HAP-1 (cell line): ENCODE measurements at regions not wholly inside any gene's neighbourhood (a gene's known extent, or its start where the extent isn't known, plus 50 kb on each side); places are given as distances from the start of the nearest gene placed in this dataset.
"Not testable (repeated sequence)": the region's sequence is repeated elsewhere in the genome, so short reads cannot be mapped to it uniquely, and the experiment has no call there.

Experiments
- DNase-seq, 2 experiments: peaks; one replicate each; pipeline ENCODE4 v3.0.0-alpha.2; 2016 to 2020; ENCODE audit warnings: low spot score in 2 of 2
- H3K27me3 ChIP-seq: fragments of 250-450 bp; sonication (Bioruptor Pico); 2 replicates; pipeline ENCODE4 v1.5.1; 2020; ENCODE audit warnings: low read depth, mild to moderate bottlenecking, moderate library complexity
- H3K36me3 ChIP-seq: fragments of 250-450 bp; sonication (Bioruptor Pico); replicated peaks from 2 replicates; pipeline ENCODE4 v1.5.1; 2020; ENCODE audit warnings: mild to moderate bottlenecking
- H3K4me1 ChIP-seq: fragments of 250-450 bp; sonication (Bioruptor Pico); 2 replicates; pipeline ENCODE4 v1.5.1; 2020; ENCODE audit warnings: mild to moderate bottlenecking
- H3K4me3 ChIP-seq: fragments of 250-450 bp; sonication (Bioruptor Pico); 2 replicates; pipeline ENCODE4 v1.5.1; 2020; ENCODE audit warnings: mild to moderate bottlenecking, moderate library complexity
- H3K9me3 ChIP-seq: fragments of 250-450 bp; sonication (Bioruptor Pico); 2 replicates; pipeline ENCODE4 v1.5.1; 2020; ENCODE audit warnings: mild to moderate bottlenecking, moderate library complexity
- in situ Hi-C: fragments of 300-500 bp; cut with MboI; formaldehyde crosslinking; loops from 3 replicates; pipeline ENCODE4 v1.14.3; 2020; ENCODE audit warnings: low sequenced_read_pairs, inconsistent platforms, mixed read lengths

DNA sequence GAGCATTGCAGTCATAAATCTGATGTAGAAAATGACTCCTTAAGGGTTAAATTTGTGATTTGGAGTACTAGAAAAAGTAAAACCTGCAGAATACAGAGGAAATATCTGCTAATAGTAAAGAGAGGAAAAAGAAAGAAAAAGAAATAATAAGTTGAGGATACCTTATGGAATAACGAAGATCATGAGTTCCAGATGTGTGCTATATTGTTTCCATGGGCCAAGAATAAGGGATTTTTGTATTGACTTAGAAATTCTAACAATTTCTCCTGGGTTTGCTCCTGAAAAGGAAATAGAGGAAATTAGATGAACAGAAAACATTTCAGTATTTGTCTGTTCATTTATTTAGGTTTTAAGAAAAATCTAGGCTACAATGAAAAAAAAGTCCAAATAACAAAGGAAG, 115.3 kb downstream of the ALG10B start:
- DNase-seq, result no peak
- peaks cover 23% of the 10 kb centered on the region for H3K4me1 ChIP-seq
- H3K27me3 ChIP-seq, result no peaks in the 10 kb centered on the region
- in situ Hi-C loops, result no loop called here
- no peaks in the 10 kb centered on the region; the same call in 1 of the 2 replicates for H3K9me3 ChIP-seq
- H3K4me3 ChIP-seq, result no peak overlapping the region
- H3K36me3 ChIP-seq, result no peaks in the 10 kb centered on the region

DNA sequence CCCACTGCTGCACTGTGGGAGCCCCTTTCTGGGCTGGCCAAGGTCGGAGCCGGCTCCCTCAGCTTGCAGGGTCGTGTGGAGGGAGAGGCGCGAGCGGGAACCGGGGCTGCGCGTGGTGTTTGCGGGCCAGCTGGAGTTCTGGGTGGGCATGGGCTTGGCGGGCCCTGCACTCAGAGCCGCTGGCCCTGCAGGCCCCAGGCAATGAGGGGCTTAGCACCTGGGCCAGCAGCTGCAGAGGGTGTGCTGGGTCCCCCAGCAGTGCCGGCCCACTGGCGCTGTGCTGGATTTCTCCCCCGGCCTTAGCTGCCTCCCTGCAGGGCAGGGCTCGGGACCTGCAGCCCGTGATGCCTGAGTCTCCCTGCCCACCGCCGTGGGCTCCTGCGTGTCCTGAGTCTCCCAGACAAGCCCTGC, 125.3 kb downstream of the ALG10B start:
- H3K27me3 ChIP-seq, DNase-seq, H3K9me3 ChIP-seq, H3K4me3 ChIP-seq, H3K36me3 ChIP-seq, H3K4me1 ChIP-seq, in situ Hi-C loops: not testable (repeated sequence)

DNA sequence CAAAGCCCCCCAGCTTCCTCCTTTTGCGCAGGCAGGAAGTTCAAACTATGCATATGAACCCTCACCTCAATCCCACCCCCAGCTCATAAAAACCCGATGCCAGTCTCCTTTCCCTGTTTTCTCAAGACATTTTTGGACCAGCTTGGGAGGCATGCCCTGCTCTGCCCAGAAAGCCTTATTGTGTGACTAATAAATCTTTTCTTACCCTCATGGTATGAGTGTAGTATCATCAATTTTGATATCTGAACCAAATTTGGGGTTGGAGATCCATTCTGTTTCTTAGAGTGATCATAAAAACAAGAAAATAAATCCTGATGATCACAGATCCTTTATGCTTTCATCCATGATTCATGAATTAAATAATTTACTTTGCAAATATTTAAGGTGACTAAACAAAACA, 128.5 kb downstream of the ALG10B start:
- H3K36me3 ChIP-seq, result no peaks in the 10 kb centered on the region
- no peaks in the 10 kb centered on the region for H3K9me3 ChIP-seq
- in situ Hi-C loops, result no loop called here
- DNase-seq, result no peak
- no peaks in the 10 kb centered on the region for H3K27me3 ChIP-seq
- H3K4me3 ChIP-seq, result no peak overlapping the region
- no peaks in the 10 kb centered on the region for H3K4me1 ChIP-seq

DNA sequence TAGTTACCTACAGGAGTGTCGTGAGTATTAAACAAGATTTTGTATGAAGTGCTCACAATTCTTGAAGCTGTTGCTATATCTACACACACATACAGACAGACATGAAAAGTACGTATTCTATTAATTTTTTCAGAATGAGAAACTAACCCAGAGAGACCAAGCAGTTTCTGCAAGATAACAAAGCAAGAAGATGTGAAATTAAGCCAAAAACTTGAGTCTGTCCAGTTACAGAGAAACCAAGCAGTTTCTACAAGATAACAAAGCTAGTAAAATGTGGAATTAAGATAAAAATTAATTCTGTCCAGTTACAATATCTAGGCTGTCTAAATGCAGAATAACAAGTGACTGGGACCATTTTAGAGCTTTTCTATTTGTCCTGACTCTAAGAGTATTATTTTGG, 132.4 kb downstream of the ALG10B start:
- in situ Hi-C loops, result no loop called here
- no peaks in the 10 kb centered on the region for H3K4me1 ChIP-seq
- H3K9me3 ChIP-seq, result no peaks in the 10 kb centered on the region
- H3K27me3 ChIP-seq, result no peaks in the 10 kb centered on the region
- no peak overlapping the region for H3K4me3 ChIP-seq
- no peak for DNase-seq
- no peaks in the 10 kb centered on the region for H3K36me3 ChIP-seq

DNA sequence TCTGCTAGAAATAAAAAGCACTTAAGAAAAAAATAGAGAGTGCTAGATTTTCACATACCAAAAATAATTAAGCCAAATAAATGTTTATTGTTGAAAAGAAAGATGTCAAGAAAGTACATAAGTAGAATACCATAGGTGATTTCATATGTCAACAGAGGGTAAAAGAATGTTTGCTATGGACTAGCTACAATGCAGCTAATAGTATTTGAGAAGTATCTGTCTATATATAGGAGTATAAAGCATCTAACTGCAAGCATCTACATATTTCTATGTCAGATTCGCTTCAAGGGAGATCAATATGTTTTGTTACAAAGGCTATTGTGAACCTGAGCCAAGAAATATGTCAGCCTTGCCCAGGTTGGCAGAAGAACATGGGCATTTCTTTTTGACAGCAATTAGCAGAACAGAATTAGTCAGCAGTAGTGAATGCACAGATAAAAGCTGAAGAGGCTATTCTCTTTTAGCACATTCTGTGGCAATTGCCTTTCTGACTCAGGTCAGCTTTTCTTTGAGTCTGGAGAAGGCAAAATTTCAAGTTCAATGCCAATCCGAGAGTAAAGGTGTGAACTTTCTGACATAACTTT, 140.1 kb downstream of the ALG10B start:
- Histone ChIP-seq H3K27me3 (no peaks in the 10 kb centered on the region), H3K9me3 (no peaks in the 10 kb centered on the region), H3K4me3 (no peak overlapping the region), H3K36me3 (no peaks in the 10 kb centered on the region), H3K4me1 (peaks cover 17% of the 10 kb centered on the region)
- DNase-seq, result peak in 1 of 2 experiments; percentile 20
- in situ Hi-C loops, result no loop called here

GRCh38 chr12:38465020-38465419, 148.4 kb downstream of the ALG10B start:
- H3K4me1 ChIP-seq, result 0 out of 2 replicates have a peak, but pooled peaks cover 3% of the 10 kb centered on the region
- H3K9me3 ChIP-seq, result no peaks in the 10 kb centered on the region
- in situ Hi-C loops, result no loop called here
- H3K4me3 ChIP-seq, result no peak overlapping the region
- no peaks in the 10 kb centered on the region; the same call in 1 of the 2 replicates for H3K27me3 ChIP-seq
- no peaks in the 10 kb centered on the region for H3K36me3 ChIP-seq
- no peak for DNase-seq

GRCh38 chr12:38469715-38470114, 153.1 kb downstream of the ALG10B start:
- no peaks in the 10 kb centered on the region for H3K4me1 ChIP-seq
- no peaks in the 10 kb centered on the region for H3K36me3 ChIP-seq
- H3K27me3 ChIP-seq, result no peaks in the 10 kb centered on the region; the same call in 1 of the 2 replicates
- DNase-seq, result no peak
- H3K9me3 ChIP-seq, result no peaks in the 10 kb centered on the region
- no peak overlapping the region for H3K4me3 ChIP-seq
- in situ Hi-C loops, result no loop called here

- no peak for DNase-seq
- no peaks in the 10 kb centered on the region for H3K36me3 ChIP-seq
- H3K27me3 ChIP-seq, result no peaks in the 10 kb centered on the region
- H3K4me3 ChIP-seq, result no peak overlapping the region
- in situ Hi-C loops, result no loop called here
- no peaks in the 10 kb centered on the region for H3K9me3 ChIP-seq
- no peaks in the 10 kb centered on the region for H3K4me1 ChIP-seq
These were observed 160.9 kb downstream of the ALG10B start for GRCh38 chr12:38477340-38478090.

- no peak for DNase-seq
- H3K4me3 ChIP-seq, result no peak overlapping the region
- H3K36me3 ChIP-seq, result no peaks in the 10 kb centered on the region
- in situ Hi-C loops, result no loop called here
- H3K27me3 ChIP-seq, result no peaks in the 10 kb centered on the region
- no peaks in the 10 kb centered on the region for H3K9me3 ChIP-seq
- H3K4me1 ChIP-seq, result peaks cover 14% of the 10 kb centered on the region
These were observed 164.0 kb downstream of the ALG10B start for GRCh38 chr12:38480594-38480993.

- H3K9me3 ChIP-seq, result no peaks in the 10 kb centered on the region
- H3K4me3 ChIP-seq, result no peak overlapping the region
- DNase-seq, result peak; percentile 44 to 98
- no peaks in the 10 kb centered on the region for H3K27me3 ChIP-seq
- H3K4me1 ChIP-seq, result peaks cover 45% of the 10 kb centered on the region
- in situ Hi-C loops, result no loop called here
- no peaks in the 10 kb centered on the region for H3K36me3 ChIP-seq
These were observed 168.4 kb downstream of the ALG10B start for GRCh38 chr12:38484821-38485449.

DNA sequence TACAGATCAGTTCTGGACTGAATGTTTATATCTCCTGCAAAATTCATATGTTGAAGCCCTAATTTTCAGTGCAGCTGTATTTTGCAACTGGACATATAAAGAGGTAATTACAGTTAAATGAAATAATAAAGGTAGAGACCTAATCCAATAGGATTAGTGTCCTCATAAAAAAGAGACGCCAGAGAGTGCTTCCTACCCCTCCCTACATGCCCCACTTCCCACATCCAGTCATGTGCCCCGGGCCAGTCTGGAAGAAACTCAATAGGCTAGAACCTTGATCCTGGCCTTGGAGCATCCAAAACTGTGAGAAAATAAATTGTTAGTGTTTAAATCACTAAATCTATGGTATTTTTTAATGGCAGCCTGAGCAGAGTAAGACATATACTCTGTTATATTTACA, 172.3 kb downstream of the ALG10B start:
- in situ Hi-C loops, result no loop called here
- Histone ChIP-seq H3K4me3 (no peak overlapping the region), H3K27me3 (no peaks in the 10 kb centered on the region), H3K36me3 (no peaks in the 10 kb centered on the region), H3K4me1 (peaks cover 42% of the 10 kb centered on the region), H3K9me3 (no peaks in the 10 kb centered on the region)
- peak; percentile 73 to 81 for DNase-seq

DNA sequence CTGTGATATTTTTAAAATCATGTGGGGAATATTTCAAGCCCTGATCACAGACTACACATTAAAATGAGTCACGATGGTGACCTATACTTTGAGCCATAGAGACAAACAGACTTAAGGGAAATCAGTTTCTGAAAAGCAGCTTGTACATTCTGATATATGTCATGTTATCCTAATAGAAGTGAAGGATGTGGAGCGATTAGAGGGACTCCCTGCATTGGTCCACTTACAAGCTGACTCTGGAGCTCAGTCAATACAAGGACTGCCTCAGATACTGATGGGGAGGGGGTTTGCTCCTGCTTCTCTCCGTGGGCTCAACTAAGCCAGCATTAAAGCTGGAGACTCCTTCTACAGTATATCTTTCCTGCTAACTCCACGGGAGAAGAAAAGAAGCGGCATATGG, 173.5 kb downstream of the ALG10B start:
- H3K4me3 ChIP-seq, result no peak overlapping the region
- no peaks in the 10 kb centered on the region for H3K27me3 ChIP-seq
- peaks cover 35% of the 10 kb centered on the region for H3K4me1 ChIP-seq
- no peaks in the 10 kb centered on the region for H3K9me3 ChIP-seq
- in situ Hi-C loops, result no loop called here
- no peak for DNase-seq
- no peaks in the 10 kb centered on the region for H3K36me3 ChIP-seq

GRCh38 chr12:38490941-38491340, 174.4 kb downstream of the ALG10B start:
- H3K27me3 ChIP-seq, result no peaks in the 10 kb centered on the region
- in situ Hi-C loops, result no loop called here
- H3K4me1 ChIP-seq, result peaks cover 27% of the 10 kb centered on the region
- H3K9me3 ChIP-seq, result no peaks in the 10 kb centered on the region
- no peaks in the 10 kb centered on the region for H3K36me3 ChIP-seq
- no peak for DNase-seq
- no peak overlapping the region for H3K4me3 ChIP-seq

- H3K4me1 ChIP-seq, result peaks cover 11% of the 10 kb centered on the region
- no peak overlapping the region for H3K4me3 ChIP-seq
- no peaks in the 10 kb centered on the region for H3K36me3 ChIP-seq
- H3K27me3 ChIP-seq, result no peaks in the 10 kb centered on the region
- H3K9me3 ChIP-seq, result no peaks in the 10 kb centered on the region; the same call in 1 of the 2 replicates
- in situ Hi-C loops, result no loop called here
- DNase-seq, result no peak
These were observed 184.9 kb downstream of the ALG10B start for GRCh38 chr12:38501481-38501880.
